Occipital lobe (tissue), 1 donor: ENCODE measurements at regions not wholly inside any gene's neighbourhood (a gene's known extent, or its start where the extent isn't known, plus 50 kb on each side); places are given as distances from the start of the nearest gene placed in this dataset.
"Not testable (repeated sequence)": the region's sequence is repeated elsewhere in the genome, so short reads cannot be mapped to it uniquely, and the experiment has no call there.

Experiments
- DNase-seq: peaks from one replicate; lab custom pipeline; 2025; lab: John Stamatoyannopoulos, UW

DNA sequence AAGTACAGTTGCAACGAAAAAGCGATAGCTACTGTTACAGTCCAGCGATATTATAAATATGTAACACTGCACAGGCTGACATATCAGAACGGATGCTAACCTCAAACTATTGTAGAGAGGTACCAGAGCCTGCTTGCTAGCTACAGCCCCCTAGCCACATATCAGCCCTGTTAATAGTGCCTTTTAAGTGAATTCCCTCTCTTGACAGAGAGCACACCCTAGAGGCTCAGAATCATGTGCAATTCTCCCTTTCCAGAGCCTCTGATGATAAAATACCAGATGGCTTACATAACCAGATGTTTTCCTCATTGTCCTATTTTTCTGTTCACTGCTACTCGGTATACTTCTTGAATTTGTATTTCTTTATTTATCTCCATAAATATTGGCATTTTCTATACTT lies 960.7 kb upstream of the CELF2 start:
- no peak for DNase-seq

DNA sequence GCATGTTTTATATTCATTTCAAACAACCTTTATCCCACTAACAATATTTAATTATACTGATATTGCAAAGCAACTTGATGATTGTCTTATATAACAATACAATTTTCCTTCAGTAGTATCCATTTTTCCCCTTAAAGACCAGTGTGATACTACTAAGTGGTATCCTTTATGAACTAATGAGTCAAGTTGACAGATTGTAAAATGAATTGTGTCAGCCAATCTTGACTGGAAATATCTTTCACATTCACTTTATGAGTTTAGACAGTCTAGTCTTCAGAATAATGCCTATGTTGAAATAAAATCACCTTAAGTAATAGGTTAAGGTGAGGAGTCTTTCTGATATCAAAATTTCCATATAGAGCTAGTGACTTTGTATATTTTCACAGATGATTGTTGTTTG lies 950.0 kb upstream of the CELF2 start:
- no peak for DNase-seq

DNA sequence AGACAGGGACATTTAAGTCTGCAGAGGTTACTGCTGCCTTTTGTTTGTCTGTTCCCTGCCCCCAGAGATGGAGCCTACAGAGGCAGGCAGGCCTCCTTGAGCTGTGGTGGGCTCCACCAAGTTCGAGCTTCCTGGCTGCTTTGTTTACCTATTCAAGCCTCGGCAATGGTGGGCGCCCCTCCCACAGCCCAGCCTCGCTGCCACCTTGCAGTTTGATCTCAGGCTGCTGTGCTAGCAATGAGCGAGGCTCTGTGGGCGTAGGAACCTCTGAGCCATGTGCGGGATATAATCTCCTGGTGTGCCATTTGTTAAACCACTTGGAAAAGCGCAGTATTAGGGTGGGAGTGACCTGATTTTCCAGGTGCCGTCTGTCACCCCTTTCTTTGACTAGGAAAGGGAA lies 942.8 kb upstream of the CELF2 start:
- not testable (repeated sequence) for DNase-seq

DNA sequence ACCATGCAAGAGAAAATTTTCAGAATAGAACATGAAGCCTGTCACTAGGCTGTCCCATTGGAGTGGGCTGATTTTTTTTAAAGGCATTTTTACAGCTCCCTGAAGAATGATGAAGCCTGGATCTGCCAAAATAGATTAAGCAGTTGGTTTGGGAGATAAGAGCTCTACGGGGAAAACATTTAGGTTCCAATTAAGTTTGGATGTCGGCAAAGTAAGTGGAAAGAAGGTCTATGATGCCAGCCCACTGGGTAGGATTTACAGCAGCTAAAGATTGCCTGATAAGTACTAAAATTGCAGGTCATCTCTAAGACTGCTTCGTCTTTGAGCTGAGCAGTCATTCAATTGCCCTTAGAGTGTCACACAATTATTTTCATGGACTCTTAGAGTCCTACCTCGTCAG lies 939.2 kb upstream of the CELF2 start:
- no peak for DNase-seq

DNA sequence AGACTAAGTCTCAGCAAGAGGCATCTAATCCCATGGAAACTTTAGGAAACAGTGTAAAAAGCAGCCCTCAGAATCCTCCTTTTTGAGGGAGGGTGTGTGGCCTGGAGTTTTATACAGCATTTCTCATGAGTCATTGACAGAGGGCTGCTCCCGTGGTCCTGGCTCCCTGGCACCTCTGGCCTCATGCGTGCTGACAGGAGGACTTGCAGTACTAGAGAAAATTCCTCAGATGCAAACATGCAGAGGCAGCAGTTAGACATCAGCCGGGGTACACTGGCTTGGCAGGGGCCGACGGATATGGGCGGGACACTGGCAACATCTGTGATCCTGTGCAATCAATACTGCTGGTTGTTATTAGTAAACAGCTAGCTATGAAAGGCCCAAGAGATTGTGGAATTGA lies 925.1 kb upstream of the CELF2 start:
- DNase-seq, result no peak

DNA sequence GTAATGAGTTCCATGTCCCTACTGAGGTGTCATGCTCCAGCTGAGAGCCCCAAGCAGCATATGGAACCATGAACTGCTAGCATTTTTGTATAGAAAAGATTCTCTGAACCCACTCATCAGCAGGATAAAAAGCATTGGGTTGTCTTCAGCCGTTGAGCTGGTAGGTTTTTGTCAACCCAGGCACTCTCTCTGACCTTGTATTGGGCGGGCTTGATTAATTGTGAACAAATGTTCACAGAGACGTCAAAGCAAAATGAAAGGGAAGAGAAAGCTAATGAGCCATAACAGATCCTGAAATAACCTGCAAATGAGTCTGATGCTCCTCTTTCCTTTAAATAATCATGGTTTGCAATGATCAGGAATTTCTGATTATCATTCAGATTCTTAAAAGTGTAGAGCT lies 924.7 kb upstream of the CELF2 start:
- no peak for DNase-seq

DNA sequence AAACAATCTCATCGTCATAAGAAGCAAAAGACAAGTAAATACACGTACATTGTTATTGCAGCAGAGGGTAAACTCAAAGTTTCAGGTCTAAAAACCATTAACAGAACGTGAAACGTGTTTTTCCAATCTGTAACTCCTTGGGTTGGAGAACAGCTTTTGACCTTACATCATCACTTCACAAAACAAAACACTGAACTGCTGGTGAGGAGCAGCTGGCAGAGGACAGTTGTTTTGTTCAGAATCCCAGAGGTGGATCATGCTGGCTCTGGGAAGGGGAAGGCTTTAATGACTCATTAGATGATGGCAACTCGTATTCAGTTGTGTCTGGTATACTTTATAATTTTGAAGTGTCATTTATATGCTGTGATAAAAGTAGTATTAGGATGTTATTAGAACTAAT lies 923.0 kb upstream of the CELF2 start:
- DNase-seq, result no peak

DNA sequence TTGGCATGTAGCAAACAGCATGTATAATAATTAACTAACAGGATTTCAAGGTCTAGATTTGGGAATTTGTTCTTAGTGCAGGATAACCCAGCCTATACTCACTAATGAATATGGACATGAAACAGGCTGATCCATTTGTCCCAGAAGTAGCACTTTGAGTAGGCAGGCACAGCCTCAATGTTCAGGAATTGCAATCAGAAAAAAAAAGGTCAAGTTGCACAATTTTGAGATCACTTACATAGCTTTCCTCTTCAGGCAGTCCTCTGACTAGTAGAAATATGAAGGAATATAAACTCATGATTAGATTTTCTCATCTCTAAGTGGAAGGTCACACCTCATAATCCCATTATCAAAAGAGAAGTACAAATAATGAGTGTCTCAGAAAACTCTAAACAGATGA lies 921.4 kb upstream of the CELF2 start:
- no peak for DNase-seq

DNA sequence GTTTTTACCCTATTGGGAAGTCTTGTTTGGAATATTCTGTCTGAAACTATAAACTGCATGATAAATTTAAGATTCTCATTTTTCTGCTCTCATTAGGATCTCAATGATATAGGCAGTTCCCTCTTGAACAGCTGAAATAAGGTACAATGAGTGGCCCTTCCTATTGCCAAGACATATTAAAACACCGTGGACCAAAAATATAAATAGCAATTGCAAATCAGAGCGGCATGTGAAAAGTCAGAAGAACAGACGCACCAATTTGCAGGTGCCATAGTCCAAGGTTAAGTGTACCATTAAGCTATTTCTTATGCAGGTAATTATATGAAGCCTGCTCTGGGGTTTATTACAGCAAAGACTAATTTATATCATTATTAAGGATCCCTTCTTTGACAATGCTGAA lies 920.8 kb upstream of the CELF2 start:
- DNase-seq, result no peak

DNA sequence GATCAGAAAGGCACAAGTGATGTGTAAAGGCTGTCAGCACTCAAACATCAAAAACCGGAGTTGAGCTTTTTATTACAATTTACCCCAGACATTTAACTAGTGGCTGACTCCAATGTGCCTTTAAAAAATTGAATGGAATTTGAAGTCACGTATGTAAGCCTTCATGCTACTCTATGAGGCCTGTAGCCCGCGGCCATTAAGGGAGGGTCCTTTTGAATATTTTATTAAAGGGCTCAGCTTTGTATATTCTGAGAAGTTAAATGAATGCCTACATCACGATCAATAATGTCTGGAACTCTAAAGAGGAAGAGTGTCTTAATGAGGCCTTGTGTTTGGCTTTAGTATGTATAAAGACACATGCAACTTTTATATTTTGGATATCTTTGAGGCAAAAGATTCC lies 916.6 kb upstream of the CELF2 start:
- no peak for DNase-seq

DNA sequence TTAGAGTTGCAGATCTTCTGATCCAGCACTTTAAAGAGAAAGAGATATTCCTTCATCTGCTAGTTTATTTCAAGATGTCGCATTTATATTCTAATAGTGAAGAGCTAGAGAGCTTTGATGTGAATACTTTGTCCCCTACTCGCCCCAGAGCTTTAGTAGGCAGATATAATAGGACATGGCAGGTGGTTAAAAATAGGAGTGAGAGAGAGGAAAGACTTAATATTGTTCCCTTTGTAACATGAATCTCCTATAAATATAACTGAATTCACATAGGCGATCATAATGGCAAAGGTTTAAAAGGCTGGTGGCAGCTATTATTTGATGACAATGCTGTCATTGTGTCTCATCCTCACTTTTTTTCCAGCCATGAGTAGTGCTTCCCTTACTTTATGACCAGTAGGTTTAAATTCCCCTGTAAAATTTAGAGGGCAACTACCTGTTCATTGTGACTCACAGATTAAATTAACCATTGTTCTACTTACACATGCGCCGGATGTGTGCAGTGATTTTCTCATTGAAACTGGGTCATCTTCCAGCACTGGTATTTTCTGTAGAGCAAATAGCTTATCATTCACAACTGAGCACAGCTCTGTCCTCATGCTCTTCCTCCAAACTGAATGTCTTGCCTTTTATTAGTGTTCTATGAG lies 906.7 kb upstream of the CELF2 start:
- no peak for DNase-seq

DNA sequence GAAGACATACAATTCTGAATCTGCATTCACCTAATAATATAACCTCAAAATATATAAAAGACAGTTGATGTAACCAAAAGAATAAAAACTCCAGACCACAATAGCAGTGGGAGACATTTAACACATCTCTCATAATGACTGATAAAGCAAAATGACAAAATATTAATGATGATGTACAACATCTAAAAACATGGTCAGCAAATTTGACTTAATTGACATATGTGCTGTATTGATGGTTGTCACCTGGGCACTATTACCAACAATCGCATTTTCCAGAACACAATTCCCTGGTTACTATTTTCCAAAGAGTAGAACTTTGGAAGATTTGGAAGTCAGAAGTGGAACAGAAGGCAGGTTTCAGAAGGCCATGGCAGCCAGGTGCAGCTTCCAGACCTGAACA lies 899.5 kb upstream of the CELF2 start:
- DNase-seq, result no peak

DNA sequence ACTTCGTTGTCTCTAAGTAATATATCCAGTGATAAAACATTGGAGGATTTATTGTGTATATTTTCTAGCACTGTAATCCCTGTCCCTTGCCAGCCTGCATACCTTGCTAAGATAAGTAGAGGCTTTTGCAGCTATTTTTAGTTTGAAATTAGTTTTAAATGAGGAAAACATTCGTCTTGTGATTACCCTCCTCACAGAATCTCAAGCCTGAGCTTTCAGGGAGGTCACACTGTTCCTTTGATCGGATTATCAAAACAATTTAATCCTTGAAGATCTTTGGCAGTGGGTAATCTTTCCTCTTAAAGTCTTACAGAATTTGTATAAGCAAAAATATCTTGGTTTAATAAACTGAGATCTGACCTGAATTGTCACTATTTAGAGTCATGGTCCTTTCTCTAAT lies 897.0 kb upstream of the CELF2 start:
- DNase-seq, result no peak

DNA sequence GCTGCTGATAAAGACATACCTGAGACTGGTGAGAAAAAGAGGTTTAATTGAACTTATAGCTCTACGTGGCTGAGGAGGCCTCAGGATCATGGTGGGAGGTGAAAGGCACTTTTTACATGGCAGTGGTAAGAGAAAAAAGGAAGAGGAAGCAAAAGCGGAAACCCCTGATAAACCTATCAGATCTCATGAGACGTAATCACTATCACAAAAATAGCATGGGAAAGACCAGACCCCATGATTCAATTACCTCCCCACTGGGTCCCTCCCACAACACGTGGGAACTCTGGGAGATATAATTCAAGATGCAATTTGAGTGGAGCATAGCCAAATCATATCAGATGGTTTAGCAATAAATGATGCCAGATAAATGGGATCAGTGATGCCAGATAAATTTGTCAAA lies 892.0 kb upstream of the CELF2 start:
- DNase-seq, result no peak

DNA sequence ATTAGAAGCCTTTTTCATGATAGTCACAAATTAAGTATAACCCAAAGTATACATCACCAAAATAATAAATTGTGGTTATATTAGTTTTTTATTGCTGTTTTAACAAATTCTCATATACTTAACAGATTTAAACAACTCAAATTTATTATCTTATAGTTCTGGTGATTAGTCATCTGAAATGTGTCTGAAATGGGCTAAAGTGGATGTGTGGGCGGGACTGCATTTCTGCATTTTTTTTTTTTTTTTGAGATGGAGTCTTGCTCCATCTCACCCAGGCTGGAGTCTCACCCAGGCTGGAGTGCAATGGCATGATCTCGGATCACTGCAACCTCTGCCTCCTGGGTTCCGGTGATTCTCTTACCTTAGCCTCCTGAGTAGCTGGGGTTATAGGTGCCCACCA lies 891.5 kb upstream of the CELF2 start:
- DNase-seq, result no peak

DNA sequence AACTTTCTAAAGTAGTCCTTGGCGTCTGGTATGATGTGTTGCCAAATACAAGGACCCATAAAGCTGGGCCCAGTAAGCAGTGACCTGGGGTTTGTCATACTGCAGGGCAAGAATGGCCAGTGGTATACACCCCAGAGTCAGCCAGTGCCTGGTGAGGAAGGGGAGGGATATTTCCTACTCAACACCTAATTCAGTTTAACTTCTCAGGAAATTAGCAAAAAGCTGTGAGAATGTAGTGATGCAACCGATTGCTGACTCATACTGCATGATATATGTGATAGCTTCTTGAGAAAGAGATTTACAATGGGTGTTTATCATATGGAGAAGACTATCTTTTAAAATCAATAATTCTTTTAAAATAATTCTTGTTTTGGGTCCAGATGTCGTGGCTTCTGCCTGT lies 889.3 kb upstream of the CELF2 start:
- no peak for DNase-seq

DNA sequence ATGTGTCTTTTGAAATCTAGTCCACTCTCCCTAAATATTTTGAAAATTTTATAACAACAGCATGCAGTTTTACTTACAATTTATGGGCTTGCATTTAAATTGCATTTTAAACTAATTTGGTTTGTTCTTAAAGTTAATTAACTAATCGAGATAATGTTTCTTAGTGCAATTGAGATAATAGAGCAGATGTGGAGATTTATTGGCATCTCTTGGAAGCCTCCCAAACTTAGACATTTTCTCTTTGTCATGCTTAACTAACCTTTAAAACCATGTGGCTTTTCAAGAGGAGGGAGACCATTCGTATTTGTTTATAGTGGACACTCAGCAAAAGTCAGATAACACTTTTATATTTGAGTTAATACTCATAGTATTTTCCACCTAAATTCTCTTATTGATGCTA lies 887.0 kb upstream of the CELF2 start:
- no peak for DNase-seq

DNA sequence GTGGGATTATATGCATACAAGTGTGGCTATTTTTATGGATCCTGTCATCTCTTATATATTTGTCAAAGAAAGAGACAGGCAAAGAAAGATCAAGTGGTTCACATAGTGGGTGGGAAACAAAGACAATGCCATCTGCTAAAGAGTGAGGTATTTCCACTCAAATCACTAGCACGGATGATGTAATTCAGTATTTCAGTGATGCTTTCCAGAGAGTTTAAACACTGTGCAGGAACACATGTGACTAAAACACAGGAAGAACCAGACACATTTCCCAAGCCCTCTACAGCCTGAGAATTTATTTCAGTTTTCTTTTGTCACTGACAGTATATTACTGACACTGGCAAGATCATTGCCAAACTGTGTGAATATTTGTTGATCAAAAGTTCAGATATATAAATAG lies 885.7 kb upstream of the CELF2 start:
- DNase-seq, result no peak

DNA sequence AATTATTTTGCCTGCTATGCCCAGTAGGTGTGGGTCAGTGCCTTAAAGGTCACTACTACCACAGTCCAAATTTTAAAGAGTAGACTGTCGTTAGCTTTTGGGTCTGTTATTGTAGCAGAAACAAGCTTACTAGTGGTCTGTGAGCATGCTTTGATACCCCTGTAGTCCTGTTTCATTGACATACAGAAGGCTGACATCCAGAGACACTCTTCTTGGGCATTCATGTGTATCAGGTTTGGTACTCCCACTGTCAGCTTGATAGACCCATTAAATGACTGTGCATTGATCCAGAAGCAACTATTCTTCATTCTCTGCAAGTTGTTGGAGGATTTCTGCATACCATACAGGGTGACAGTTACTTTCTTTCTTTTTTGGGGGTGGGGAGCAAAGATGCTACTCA lies 884.4 kb upstream of the CELF2 start:
- no peak for DNase-seq

DNA sequence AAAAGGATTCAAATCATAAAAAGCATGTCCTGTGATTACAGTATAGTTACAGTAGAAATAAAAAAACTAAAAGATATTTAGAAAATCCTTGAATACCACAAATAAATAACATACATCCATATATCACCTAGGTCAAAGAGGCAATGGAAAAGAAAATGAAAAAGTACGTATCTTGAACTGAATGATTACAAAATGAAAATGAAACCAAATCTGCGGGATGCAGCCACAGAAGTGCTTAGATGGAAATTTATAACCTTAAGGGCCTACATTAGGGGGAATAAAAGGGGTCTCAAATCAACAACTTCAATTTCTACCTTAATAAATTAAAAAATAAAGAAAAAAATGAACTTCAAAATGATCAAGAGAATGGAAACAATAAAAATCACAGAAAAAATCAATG lies 879.0 kb upstream of the CELF2 start:
- no peak for DNase-seq

DNA sequence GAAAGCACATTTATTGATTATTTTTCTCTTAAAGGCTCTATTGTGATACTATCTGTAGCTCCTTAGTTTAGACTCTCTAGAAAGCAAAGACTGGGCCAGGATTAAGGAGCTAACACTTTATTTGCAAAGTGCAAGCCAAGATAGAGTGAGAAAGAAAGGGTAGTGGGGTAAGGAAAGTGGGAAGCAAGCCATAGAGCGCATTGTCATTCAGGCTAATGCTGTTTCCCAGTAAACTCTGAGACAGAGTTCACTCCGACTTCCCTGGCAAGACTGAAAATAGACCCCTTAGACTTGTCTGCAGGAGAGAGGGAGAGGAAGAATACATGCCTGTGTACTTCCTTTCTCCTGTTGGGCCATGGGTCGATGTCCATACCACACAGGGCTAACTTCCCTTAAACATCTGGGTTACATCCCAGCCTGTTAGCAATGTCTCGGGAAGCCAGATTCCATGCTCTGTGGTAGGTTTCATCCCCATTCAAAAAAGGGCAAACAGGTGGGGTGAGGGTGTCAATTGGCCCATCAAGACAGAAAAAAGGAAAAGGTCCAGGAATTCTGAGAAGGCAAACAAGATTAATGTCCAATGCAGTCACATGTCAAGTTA lies 875.8 kb upstream of the CELF2 start:
- DNase-seq, result no peak

DNA sequence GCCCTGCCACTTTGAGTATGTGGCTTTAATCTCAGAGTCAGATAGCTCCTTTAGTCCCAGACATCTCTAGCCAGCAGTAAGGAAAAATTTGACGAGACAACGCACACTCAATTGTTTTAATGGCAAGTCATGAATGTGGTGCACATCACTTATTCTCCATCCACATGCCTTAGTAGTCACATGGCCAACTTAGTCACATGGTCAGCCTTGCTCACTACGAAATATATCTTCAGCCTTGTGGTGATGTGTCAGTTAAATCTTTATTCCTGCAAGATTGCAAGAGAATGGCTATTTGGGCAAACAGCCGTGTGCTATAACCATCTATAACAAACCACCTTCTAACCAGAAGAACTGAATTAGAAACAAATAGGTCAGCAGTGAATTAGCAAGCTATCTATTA lies 871.1 kb upstream of the CELF2 start:
- no peak for DNase-seq

DNA sequence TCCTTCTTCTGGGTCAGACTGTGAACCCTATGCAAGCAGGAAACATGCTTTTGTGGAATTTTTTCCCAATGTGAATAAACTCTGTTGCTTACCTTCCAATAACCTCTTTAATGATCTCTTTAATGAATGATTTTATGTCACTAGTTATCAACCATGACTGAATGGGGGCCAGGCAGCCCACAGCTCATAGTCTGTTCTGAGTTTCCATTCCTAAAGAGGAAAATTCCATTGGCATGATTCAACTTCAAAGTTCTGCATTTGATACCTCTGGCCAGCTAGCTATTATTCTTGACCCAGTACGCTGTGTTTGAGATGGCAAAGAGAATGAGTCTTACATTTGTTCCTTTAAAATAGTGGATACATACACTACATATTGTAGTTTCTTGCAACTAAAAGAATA lies 867.8 kb upstream of the CELF2 start:
- DNase-seq, result no peak
